H1 (cell line): ENCODE measurements at regions not wholly inside any gene's neighbourhood (a gene's known extent, or its start where the extent isn't known, plus 50 kb on each side); places are given as distances from the start of the nearest gene placed in this dataset.

ENCODE experiments used
- BRCA1 ChIP-seq: IDR thresholded peaks from 2 replicates; pipeline ENCODE4 v1.6.1; 2012; ENCODE audit warnings: low read depth, low read length, improper control_type of control experiment
- CTCF ChIP-seq, 3 experiments: IDR thresholded peaks; 1 replicate in 2 of 3; 2 replicates in 1 of 3; pipeline versions ENCODE4 v1.5.1 to v1.6.1; 2011; ENCODE audit warnings: low read length in 3 of 3, mild to moderate bottlenecking in 3 of 3, inconsistent platforms in 2 of 3, low read depth in 1 of 3, moderate library complexity in 1 of 3; ENCODE audit not compliant: insufficient read depth in 1 of 3; ENCODE audit errors: control extremely low read depth in 1 of 3
- EP300 ChIP-seq, 2 experiments: IDR thresholded peaks; 1 replicate in 1 of 2; 2 replicates in 1 of 2; pipeline ENCODE4 v1.6.1; 2011 to 2012; ENCODE audit warnings: low read depth in 2 of 2, low read length in 2 of 2, mild to moderate bottlenecking in 2 of 2, borderline replicate concordance in 1 of 2, inconsistent platforms in 1 of 2, moderate library complexity in 1 of 2
- EZH2 ChIP-seq: fragments of 200-600 bp; sonication (generic); IDR thresholded peaks from 2 replicates; pipeline ENCODE4 v1.7.1; 2012; ENCODE audit warnings: low read depth, mild to moderate bottlenecking, moderate library complexity, low read length, inconsistent platforms; ENCODE audit not compliant: severe bottlenecking
- MAX ChIP-seq: IDR thresholded peaks from 2 replicates; pipeline ENCODE4 v1.6.1; 2012; ENCODE audit warnings: inconsistent platforms
- POLR2A ChIP-seq, 2 experiments: IDR thresholded peaks; 1 replicate in 1 of 2; 2 replicates in 1 of 2; pipeline ENCODE4 v1.6.1; 2011; ENCODE audit warnings: low read depth in 2 of 2, low read length in 2 of 2, mild to moderate bottlenecking in 2 of 2; ENCODE audit errors: control extremely low read depth in 1 of 2
- POLR2AphosphoS5 ChIP-seq: IDR thresholded peaks from 2 replicates; pipeline ENCODE4 v1.6.1; 2011; ENCODE audit warnings: low read depth, low read length
- RBBP5 ChIP-seq: IDR thresholded peaks from 2 replicates; pipeline ENCODE4 v1.7.1; 2012; ENCODE audit warnings: low read depth, mild to moderate bottlenecking, inconsistent platforms, low read length, moderate library complexity, borderline replicate concordance
- RFX5 ChIP-seq: IDR thresholded peaks from 2 replicates; pipeline ENCODE4 v1.6.1; 2011; ENCODE audit warnings: low read depth, low read length, improper control_type of control experiment, borderline replicate concordance
- SIX5 ChIP-seq: IDR thresholded peaks from 2 replicates; pipeline ENCODE4 v1.6.1; 2011; ENCODE audit warnings: mild to moderate bottlenecking, low read depth, low read length
- SP1 ChIP-seq: IDR thresholded peaks from 2 replicates; pipeline ENCODE4 v1.6.1; 2011; ENCODE audit warnings: low read depth, low read length
- TEAD4 ChIP-seq: IDR thresholded peaks from 2 replicates; pipeline ENCODE4 v1.6.1; 2012; ENCODE audit warnings: low read depth, low read length, inconsistent platforms, mixed read lengths
- ZNF274 ChIP-seq: IDR thresholded peaks from 2 replicates; pipeline ENCODE4 v1.7.0; 2012; ENCODE audit warnings: low read length, borderline replicate concordance; ENCODE audit errors: extremely low read depth
- TF ChIP-seq, protein P1 (sequence below): fragments of 300-600 bp; sonication (generic); IDR thresholded peaks from 2 replicates; pipeline ENCODE4 v1.7.1; 2012; ENCODE audit warnings: low read length, moderate library complexity, mild to moderate bottlenecking, inconsistent platforms; ENCODE audit not compliant: insufficient replicate concordance

DNA sequence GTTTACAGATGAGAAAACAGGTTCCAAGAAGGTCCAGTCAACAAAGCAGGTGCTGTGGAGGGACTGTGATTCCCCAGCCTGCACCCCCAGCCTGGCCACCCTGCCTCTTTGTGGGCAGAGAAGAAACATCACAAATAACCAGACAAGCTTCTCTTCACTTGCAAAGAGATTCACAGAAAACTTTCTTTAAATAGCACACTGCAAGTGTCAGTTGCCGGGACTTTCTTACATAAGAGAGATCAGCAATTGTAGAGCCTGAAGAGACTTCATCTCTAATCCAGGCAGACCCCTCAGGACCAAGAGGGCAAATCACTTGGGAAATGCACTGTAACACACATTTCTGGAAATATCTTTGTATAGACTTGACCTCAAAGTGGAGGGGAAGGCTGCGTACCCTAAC, 207.9 kb upstream of the CHRNA7 start:
- TF ChIP-seq MAX, result no peak
- TF ChIP-seq EP300 (IDR thresholded peaks at IDR 0.05; ENCODE audit: borderline replicate concordance in 1 of 2, low read depth in 2 of 2, low read length in 2 of 2), result no peak
- TF ChIP-seq CTCF (IDR thresholded peaks at IDR 0.05; ENCODE audit: control extremely low read depth in 1 of 3, insufficient read depth in 1 of 3, low read depth in 1 of 3, low read length in 3 of 3), result no peak
- no peak for TF ChIP-seq BRCA1
- TF ChIP-seq, protein P1, sequence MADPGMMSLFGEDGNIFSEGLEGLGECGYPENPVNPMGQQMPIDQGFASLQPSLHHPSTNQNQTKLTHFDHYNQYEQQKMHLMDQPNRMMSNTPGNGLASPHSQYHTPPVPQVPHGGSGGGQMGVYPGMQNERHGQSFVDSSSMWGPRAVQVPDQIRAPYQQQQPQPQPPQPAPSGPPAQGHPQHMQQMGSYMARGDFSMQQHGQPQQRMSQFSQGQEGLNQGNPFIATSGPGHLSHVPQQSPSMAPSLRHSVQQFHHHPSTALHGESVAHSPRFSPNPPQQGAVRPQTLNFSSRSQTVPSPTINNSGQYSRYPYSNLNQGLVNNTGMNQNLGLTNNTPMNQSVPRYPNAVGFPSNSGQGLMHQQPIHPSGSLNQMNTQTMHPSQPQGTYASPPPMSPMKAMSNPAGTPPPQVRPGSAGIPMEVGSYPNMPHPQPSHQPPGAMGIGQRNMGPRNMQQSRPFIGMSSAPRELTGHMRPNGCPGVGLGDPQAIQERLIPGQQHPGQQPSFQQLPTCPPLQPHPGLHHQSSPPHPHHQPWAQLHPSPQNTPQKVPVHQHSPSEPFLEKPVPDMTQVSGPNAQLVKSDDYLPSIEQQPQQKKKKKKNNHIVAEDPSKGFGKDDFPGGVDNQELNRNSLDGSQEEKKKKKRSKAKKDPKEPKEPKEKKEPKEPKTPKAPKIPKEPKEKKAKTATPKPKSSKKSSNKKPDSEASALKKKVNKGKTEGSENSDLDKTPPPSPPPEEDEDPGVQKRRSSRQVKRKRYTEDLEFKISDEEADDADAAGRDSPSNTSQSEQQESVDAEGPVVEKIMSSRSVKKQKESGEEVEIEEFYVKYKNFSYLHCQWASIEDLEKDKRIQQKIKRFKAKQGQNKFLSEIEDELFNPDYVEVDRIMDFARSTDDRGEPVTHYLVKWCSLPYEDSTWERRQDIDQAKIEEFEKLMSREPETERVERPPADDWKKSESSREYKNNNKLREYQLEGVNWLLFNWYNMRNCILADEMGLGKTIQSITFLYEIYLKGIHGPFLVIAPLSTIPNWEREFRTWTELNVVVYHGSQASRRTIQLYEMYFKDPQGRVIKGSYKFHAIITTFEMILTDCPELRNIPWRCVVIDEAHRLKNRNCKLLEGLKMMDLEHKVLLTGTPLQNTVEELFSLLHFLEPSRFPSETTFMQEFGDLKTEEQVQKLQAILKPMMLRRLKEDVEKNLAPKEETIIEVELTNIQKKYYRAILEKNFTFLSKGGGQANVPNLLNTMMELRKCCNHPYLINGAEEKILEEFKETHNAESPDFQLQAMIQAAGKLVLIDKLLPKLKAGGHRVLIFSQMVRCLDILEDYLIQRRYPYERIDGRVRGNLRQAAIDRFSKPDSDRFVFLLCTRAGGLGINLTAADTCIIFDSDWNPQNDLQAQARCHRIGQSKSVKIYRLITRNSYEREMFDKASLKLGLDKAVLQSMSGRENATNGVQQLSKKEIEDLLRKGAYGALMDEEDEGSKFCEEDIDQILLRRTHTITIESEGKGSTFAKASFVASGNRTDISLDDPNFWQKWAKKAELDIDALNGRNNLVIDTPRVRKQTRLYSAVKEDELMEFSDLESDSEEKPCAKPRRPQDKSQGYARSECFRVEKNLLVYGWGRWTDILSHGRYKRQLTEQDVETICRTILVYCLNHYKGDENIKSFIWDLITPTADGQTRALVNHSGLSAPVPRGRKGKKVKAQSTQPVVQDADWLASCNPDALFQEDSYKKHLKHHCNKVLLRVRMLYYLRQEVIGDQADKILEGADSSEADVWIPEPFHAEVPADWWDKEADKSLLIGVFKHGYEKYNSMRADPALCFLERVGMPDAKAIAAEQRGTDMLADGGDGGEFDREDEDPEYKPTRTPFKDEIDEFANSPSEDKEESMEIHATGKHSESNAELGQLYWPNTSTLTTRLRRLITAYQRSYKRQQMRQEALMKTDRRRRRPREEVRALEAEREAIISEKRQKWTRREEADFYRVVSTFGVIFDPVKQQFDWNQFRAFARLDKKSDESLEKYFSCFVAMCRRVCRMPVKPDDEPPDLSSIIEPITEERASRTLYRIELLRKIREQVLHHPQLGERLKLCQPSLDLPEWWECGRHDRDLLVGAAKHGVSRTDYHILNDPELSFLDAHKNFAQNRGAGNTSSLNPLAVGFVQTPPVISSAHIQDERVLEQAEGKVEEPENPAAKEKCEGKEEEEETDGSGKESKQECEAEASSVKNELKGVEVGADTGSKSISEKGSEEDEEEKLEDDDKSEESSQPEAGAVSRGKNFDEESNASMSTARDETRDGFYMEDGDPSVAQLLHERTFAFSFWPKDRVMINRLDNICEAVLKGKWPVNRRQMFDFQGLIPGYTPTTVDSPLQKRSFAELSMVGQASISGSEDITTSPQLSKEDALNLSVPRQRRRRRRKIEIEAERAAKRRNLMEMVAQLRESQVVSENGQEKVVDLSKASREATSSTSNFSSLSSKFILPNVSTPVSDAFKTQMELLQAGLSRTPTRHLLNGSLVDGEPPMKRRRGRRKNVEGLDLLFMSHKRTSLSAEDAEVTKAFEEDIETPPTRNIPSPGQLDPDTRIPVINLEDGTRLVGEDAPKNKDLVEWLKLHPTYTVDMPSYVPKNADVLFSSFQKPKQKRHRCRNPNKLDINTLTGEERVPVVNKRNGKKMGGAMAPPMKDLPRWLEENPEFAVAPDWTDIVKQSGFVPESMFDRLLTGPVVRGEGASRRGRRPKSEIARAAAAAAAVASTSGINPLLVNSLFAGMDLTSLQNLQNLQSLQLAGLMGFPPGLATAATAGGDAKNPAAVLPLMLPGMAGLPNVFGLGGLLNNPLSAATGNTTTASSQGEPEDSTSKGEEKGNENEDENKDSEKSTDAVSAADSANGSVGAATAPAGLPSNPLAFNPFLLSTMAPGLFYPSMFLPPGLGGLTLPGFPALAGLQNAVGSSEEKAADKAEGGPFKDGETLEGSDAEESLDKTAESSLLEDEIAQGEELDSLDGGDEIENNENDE, result no peak
- TF ChIP-seq RBBP5, result no peak
- no peak for TF ChIP-seq SIX5
- TF ChIP-seq RFX5, result no peak
- TF ChIP-seq TEAD4, result no peak
- TF ChIP-seq POLR2A (IDR thresholded peaks at IDR 0.05; ENCODE audit: control extremely low read depth in 1 of 2, low read depth in 2 of 2, low read length in 2 of 2), result no peak
- no peak for TF ChIP-seq POLR2AphosphoS5
- no peak for TF ChIP-seq SP1
- no peak for TF ChIP-seq EZH2
- TF ChIP-seq ZNF274, result no peak
